ENCODE measurements at regions not wholly inside any gene's neighbourhood (a gene's known extent, or its start where the extent isn't known, plus 50 kb on each side); places are given as distances from the start of the nearest gene placed in this dataset.

DNA sequence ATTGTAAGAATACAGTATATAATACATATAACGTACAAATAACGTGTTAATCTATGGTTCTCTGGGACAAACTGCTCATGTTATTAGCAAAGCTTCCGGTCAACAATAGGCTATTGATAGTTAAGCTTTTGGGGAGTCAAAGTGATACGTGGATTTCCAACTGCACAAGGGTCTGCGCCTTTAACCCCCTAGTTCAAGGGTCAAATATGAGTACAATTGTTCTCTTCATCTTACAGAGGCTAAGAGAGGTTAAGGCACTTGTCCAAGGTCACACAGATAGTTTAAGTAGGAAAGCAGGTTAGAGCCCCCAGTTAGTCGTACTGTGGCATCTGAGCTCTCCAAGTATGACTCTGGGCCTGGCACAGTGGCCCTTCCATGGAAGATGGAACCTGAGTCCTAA, 204.3 kb upstream of the KRR1 start:
- no peak for TF ChIP-seq ZNF274 (IDR thresholded peaks at IDR 0.05; ENCODE audit: low read depth, low read length)
- H3K4me3 ChIP-seq (ENCODE audit: low read length) = no peak overlapping the region

DNA sequence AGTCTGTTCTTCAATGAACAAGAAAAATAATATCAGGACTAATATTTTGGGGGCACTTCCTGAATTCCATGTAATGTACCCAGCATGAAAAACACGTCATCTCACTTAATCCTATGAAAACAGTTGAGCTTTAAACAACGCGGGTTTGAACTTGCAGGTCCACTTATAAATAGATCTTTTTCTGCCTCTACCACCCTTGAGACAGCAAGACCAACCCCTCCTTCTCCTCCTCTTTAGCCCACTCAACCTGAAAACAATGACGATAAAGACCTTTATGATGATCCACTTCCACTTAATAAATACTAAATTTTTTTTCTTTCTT, 203.9 kb upstream of the KRR1 start:
- TF ChIP-seq ZNF274 (IDR thresholded peaks at IDR 0.05; ENCODE audit: low read depth, low read length) = no peak
- no peak overlapping the region for H3K4me3 ChIP-seq (ENCODE audit: low read length)

DNA sequence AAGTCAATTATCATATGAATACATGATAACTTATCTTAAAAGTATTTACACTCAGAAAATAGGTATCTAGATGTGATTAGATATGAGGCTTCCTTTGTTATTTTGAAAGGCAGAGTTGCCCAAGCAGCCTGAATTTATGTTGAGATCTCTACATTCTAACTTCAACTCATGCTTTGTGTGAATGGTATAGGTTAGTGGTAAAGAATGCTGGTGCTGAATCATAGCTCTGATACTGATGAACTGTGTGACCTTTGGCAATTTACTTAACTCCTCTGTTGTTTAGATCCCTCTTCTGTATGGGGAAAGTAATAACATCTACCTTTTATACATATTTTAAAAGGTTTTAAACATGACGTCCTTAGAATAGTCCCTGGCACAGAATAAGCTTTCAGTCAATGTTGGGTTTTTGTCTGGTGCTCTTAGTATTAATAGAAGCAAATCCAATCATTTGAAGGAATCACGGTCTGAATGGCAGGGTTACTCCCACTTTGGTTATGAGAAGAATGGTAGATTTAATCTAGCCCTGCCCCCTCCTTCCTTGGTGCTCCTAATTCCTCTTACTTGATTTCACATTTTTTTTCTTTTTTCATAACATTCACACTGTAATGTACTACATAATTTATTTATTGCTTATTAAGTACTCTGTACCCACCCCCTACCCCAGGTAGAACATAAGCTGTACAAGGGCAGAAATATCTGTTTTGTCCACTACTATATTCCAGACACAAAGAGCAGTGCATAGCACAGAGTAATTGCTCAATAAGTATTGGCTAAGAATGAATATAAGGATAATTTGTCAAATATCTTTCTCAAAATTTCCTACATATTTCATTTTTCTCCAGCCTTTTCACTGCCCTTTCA, 203.3 kb upstream of the KRR1 start:
- H3K4me3 ChIP-seq (ENCODE audit: low read length) = no peak overlapping the region
- TF ChIP-seq ZNF274 (IDR thresholded peaks at IDR 0.05; ENCODE audit: low read depth, low read length) = no peak

DNA sequence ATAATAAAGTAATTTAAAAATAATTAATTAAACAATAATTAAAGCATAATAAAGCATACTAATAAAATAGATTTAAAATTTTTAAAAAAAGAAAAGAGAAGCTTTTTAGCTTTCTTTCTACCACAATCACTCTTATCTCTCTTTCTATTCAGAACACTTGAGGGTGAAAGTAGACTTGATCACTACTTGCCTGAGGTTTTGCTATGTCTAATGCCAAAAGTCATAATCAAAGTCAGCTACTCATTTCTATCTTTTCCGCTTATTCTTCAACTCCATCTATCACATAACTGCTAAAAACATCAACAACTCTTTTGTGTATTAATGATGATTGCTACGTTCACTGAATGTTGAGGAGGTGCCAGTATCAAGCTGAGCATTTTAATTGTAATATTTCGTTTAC, 202.0 kb upstream of the KRR1 start:
- TF ChIP-seq ZNF274 (IDR thresholded peaks at IDR 0.05; ENCODE audit: low read depth, low read length) = no peak
- H3K4me3 ChIP-seq (ENCODE audit: low read length) = no peak overlapping the region

DNA sequence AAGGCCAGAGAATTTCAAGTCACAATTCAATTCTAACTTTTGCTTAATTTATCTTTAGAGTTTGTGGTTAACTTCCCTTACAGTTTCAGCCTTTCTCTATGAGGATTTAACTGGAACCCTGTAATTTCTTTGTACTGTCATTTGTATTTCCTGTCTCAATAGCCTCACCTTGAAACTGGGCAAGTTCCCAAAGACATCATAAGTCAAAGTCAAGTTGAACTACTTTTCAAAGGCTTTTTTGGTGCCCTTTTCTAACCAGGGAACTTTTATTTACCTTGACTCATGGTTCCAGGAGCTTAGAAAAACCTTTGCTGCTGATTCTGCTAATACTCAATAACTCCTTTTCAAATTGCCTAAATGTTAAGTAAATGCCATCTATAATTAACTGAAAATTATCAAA, 200.8 kb upstream of the KRR1 start:
- no peak overlapping the region for H3K4me3 ChIP-seq (ENCODE audit: low read length)
- TF ChIP-seq ZNF274 (IDR thresholded peaks at IDR 0.05; ENCODE audit: low read depth, low read length) = no peak

DNA sequence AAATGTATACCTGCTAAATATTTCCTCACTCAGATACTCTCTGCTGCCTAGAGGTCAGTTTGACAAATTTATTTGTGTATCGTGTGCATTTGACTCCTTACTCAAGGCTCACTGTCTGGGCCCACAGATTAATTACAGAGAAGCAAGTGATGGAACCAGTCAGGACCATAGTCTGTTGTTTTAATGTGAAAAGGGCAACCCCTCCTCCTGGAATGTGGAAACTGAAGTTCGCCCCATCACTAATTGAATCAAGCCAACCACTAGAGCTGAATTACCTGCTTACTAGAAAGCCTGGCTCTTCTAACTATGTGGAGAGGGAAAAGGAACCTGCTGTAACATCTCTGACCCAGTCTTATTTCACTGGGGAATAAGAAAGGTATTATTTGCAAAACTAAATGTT, 199.9 kb upstream of the KRR1 start:
- no peak overlapping the region for H3K4me3 ChIP-seq (ENCODE audit: low read length)
- no peak for TF ChIP-seq ZNF274 (IDR thresholded peaks at IDR 0.05; ENCODE audit: low read depth, low read length)

DNA sequence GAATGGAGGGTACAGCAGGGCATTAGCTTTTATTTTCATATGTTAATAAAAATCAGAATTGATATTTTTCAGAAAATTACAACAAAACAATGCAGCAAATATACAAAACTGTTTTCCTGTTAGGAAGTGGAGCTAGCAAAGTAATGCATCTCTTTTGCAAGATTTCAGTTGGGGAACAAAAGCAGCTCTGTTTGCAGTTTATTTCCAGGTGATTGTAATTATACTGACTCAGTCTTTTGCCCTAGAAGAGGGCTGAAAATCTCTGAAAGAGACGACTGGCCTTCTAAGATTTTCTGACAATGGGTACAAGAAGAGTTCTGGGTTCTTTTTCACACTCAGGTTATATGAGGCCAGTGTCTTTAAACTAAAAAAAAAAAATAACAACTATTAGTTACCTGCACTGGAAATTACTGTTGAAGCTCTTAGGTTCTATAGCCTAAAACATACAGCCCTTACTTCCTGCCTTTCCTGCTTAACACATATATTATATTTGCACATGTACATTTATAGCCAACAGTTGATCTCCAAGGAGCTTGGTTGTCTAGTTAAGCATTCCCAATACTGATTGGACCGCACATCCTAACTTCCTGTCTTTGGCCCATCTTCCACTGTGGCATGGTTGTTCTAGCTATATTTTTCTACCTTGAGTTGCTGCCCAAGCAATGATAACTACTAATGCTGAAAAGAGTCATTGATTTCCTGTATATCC, 199.1 kb upstream of the KRR1 start:
- TF ChIP-seq ZNF274 (IDR thresholded peaks at IDR 0.05; ENCODE audit: low read depth, low read length) = no peak
- no peak overlapping the region for H3K4me3 ChIP-seq (ENCODE audit: low read length)

DNA sequence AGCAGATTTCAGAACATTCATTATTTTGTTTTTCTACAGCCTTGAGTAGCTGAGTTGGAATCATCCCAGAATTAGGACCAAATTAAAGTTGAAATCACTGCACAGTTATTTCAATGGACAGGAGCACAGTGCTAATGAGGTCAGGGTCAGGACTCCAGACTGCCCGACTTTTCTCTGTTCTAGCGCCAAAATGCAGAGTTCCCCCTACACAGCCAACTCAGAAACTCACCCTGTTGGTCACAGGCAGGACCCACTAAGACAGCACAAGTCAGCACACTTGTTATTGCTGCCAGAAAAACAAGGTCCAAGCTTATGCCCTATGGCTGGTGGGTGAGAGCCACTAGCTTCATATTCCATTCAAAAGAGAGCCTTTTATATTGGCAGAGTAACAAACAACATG, 198.1 kb upstream of the KRR1 start:
- no peak overlapping the region for H3K4me3 ChIP-seq (ENCODE audit: low read length)
- no peak for TF ChIP-seq ZNF274 (IDR thresholded peaks at IDR 0.05; ENCODE audit: low read depth, low read length)

DNA sequence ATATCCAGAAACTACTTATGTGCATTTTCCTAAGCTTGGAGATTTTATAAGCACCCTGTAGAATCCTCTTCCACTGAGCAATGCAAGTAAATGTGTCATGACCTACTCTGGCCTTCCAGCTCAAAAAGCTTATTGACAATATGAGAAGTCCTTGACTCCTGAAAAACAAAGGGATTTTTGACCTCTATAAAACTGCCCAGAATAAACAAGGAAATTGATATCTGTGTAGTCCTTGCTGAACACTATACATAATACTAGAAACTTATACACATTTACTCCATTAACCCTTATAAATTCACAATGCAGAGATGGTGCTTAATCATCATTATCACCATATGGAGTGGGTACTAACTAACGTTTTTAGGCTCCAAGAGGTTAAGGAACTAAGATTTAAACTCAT, 197.4 kb upstream of the KRR1 start:
- H3K4me3 ChIP-seq (ENCODE audit: low read length) = no peak overlapping the region
- no peak for TF ChIP-seq ZNF274 (IDR thresholded peaks at IDR 0.05; ENCODE audit: low read depth, low read length)

DNA sequence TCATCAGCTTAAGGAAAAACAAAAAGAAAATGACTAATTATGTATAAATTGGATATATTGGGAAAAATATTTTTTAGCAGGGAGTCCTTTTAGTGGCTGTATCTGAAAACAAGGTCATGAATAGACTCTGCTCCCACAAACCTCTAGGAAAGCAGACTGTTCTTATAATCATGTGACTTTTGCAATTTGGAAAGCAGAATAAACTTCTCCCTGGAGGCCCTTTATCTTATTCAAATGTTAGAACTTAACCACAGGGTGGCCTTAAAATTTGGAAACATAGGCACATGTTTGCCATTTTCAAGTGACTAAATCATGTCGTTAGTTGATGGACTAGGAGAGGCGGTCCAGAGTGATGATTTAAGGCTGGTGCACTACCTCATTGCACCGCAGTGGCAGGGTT, 196.6 kb upstream of the KRR1 start:
- H3K4me3 ChIP-seq (ENCODE audit: low read length) = no peak overlapping the region
- TF ChIP-seq ZNF274 (IDR thresholded peaks at IDR 0.05; ENCODE audit: low read depth, low read length) = no peak

DNA sequence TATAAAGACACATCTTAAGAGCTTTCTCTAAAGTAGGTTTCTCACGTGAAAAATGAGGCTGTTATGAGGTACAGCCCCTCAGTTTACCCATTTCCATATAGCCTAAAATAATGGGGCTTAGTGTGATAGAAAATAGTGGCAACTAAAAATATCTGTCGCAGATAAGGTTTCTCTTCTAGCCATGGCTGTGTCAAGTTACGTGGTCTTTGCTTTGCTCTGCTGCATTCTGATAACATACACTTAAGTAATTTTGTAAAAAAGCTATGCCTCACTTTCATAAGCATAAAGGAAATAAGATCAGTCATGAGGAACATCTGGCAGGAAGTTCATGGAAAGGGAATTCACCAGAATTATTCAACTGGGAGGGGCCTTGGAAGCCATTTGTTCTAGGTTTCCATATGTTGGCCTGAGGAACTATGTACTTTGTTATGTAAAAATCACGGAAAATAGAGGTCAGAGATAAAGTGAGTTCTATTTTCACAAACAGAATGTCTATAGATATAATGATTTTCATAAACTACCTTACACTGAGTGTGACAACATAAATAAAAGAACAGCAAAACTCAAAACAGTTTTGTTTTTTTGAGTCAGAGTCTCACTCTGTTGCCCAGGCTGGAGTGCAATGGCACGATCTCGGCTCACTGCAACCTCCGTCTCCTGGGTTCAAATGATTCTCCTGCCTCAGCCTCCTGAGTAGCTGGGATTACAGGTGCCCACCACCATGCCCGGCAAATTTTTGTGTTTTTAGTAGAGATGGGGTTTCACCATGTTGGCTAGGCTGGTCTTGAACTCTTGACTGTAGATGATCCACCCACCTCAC, 195.6 kb upstream of the KRR1 start:
- no peak overlapping the region for H3K4me3 ChIP-seq (ENCODE audit: low read length)
- TF ChIP-seq ZNF274 (IDR thresholded peaks at IDR 0.05; ENCODE audit: low read depth, low read length) = no peak

DNA sequence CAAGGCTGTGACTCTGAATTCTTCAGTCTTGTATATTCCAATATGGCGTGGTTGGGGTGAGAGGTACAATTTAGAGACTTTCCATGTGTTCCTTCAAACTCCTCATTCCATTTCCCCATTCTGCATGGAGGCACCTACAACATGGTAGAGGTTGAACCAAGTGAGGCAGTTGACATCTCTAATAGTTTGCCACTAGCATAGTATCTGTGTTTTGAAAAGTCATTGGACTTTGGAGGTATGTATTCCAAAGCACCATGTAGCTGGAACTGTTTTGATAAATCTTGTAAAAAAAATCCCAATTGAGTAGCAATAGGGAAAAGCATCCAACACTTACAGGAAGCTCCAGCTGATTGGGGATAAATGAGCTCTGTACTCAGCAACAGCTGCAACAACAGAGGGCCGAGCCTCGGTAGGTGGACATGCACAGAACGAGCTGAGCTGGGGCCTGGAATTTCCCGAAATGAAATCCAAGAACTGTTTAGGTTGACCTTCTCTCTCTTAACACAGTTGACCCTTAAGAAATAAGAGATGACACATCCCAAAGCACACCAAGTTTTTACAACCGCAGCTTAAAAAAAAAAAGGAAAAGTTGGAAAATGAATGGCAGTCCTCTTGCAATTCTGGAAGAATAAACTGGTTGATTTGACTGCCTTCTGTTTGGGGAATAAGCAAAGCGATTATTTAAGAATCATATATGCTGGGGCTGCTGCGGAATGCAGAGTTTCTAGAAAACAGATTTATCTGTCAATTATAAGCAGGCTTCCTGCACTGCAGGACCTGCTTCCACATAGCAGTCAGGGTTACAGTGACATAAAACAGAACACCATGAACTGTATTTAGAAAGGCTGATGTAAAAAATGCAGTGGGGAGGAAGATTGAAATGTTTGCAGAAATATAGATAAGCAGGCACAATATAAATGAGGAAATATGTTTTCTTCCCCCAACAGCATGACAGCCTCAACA, 194.6 kb upstream of the KRR1 start:
- no peak for TF ChIP-seq ZNF274 (IDR thresholded peaks at IDR 0.05; ENCODE audit: low read depth, low read length)
- no peak overlapping the region for H3K4me3 ChIP-seq (ENCODE audit: low read length)

DNA sequence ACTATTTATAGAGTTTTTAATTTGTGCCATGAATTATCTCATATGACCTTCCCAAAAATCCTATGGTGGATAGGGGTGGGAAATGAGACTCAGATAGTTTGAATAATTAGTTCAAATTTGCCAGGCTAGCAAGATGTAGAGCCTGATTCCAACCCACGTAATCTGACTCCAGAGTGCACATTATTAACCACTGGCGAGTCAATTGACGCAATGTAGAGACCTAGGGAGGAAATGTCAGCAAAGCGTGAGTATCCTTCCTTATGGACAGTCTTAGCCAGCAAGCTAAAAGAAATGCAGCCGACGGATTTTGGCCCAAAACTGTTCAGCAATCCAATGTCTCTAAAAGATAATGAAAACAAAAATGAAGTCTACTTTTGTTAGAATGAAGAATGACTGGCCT, 193.3 kb upstream of the KRR1 start:
- TF ChIP-seq ZNF274 (IDR thresholded peaks at IDR 0.05; ENCODE audit: low read depth, low read length) = no peak
- no peak overlapping the region for H3K4me3 ChIP-seq (ENCODE audit: low read length)

DNA sequence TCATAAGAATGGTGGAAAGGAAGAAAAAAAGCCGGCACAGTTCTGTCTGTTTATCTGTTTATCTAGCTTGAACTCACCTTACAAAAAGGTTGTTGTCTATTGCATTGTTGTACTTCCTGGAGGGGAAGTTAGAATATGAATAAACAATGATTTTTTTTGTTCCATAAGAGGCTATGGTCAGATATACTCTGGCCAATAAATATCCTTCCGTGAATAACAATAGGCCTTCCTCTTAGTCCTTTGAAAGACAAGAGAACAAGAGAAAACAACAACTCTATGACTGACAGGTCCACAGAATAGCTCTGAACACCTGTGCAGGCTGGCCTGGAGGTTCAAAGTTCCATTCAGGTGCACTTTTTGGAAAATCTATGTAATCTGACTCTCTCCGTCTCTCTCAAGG, 192.8 kb upstream of the KRR1 start:
- no peak overlapping the region for H3K4me3 ChIP-seq (ENCODE audit: low read length)
- TF ChIP-seq ZNF274 (IDR thresholded peaks at IDR 0.05; ENCODE audit: low read depth, low read length) = no peak

Data from GM08714 (cell line).